Esophagus squamous epithelium (tissue), 5 donors: ENCODE measurements at regions not wholly inside any gene's neighbourhood (a gene's known extent, or its start where the extent isn't known, plus 50 kb on each side); places are given as distances from the start of the nearest gene placed in this dataset.

Source experiments
- DNase-seq: peaks from one replicate; lab custom pipeline; 2025; lab: John Stamatoyannopoulos, UW
- H3K27ac ChIP-seq, 4 donors: fragments of 200-600 bp; sonication (generic); one replicate each; pipeline ENCODE4 v1.5.1; 2016 to 2019; ENCODE audit warnings: mild to moderate bottlenecking in 1 of 4
- H3K27me3 ChIP-seq, 4 donors: fragments of 200-600 bp; sonication (generic); 1 replicate in 3 of 4; 2 replicates in 1 of 4; pipeline versions ENCODE4 v1.5.1 to v1.6.0; 2017 to 2021; ENCODE audit warnings: antibody characterized with exemption in 1 of 4
- H3K36me3 ChIP-seq, 3 donors: fragments of 200-600 bp; sonication (generic); one replicate each; pipeline ENCODE4 v1.5.1; 2016 to 2019
- H3K4me1 ChIP-seq, 3 donors: fragments of 200-600 bp; sonication (generic); one replicate each; pipeline ENCODE4 v1.5.1; 2017 to 2019
- H3K4me3 ChIP-seq, 4 donors: fragments of 200-600 bp; sonication (generic); 1 replicate in 3 of 4; 2 replicates in 1 of 4; pipeline ENCODE4 v1.5.1; 2016 to 2019; ENCODE audit warnings: mild to moderate bottlenecking in 2 of 4, moderate library complexity in 1 of 4
- H3K9me3 ChIP-seq, 3 donors: fragments of 200-600 bp; sonication (generic); one replicate each; pipeline ENCODE4 v1.5.1; 2016 to 2019
- CTCF ChIP-seq, 6 experiments: fragments of 450-650 bp in 4 of 6; fragments of 200-600 bp in 2 of 6; sonication (generic) in 2 of 6; IDR thresholded peaks; one replicate each; pipeline ENCODE4 v1.5.1; 2016 to 2019; ENCODE audit warnings: antibody characterized with exemption in 6 of 6, mild to moderate bottlenecking in 4 of 6, moderate library complexity in 4 of 6
- POLR2A ChIP-seq, 4 donors: fragments of 450-650 bp; IDR thresholded peaks; one replicate each; pipeline ENCODE4 v1.6.1; 2017; ENCODE audit warnings: antibody characterized with exemption in 4 of 4, mild to moderate bottlenecking in 4 of 4, moderate library complexity in 3 of 4
- WGBS, 2 donors: methylation state at CpG; one replicate each; pipeline ENCODE4 v1.1.5; 2018; 5-methylcytosine and 5-hydroxymethylcytosine counted together
- intact Hi-C: fragments of 100-400 bp; cut with DNase I; formaldehyde crosslinking; loops from one replicate; pipeline ENCODE4 v1.15.0; 2022
- donor health status: DM: yes; HTN: yes; CAD: no.

GRCh38 chr3:28867836-28868235 lies 413.0 kb upstream of the RBMS3 start:
- no peaks in the 10 kb centered on the region for H3K27me3 ChIP-seq
- intact Hi-C loops: no loop called here

GRCh38 chr3:28868897-28869296 lies 412.0 kb upstream of the RBMS3 start:
- intact Hi-C loops: no loop called here
- DNase-seq: no peak
- no peaks in the 10 kb centered on the region for H3K9me3 ChIP-seq
- H3K4me1 ChIP-seq: no peaks in the 10 kb centered on the region
- H3K27me3 ChIP-seq: no peaks in the 10 kb centered on the region
- WGBS, 2 donors: 53 to 59% methylated on average over 2 of the region's 2 CpGs
- no peak for TF ChIP-seq CTCF (IDR thresholded peaks at IDR 0.05)
- no peak for TF ChIP-seq POLR2A (IDR thresholded peaks at IDR 0.05)
- H3K4me3 ChIP-seq: no peak overlapping the region
- no peak overlapping the region for H3K27ac ChIP-seq
- H3K36me3 ChIP-seq: no peaks in the 10 kb centered on the region

More at GRCh38 chr3:28867836-28868235, 413.0 kb upstream of the RBMS3 start:
- H3K9me3 ChIP-seq: no peaks in the 10 kb centered on the region
- no peaks in the 10 kb centered on the region for H3K36me3 ChIP-seq
- no peaks in the 10 kb centered on the region for H3K4me1 ChIP-seq
- 27 to 61% methylated on average over 2 of the region's 2 CpGs for WGBS, 2 donors
- H3K4me3 ChIP-seq: no peak overlapping the region
- no peak for DNase-seq
- TF ChIP-seq POLR2A (IDR thresholded peaks at IDR 0.05) (no peak), CTCF (IDR thresholded peaks at IDR 0.05) (no peak)
- H3K27ac ChIP-seq: no peak overlapping the region

- Histone ChIP-seq H3K27ac (no peak overlapping the region), H3K4me1 (no peaks in the 10 kb centered on the region), H3K27me3 (no peaks in the 10 kb centered on the region), H3K4me3 (no peak overlapping the region), H3K36me3 (no peaks in the 10 kb centered on the region), H3K9me3 (no peaks in the 10 kb centered on the region)
- TF ChIP-seq POLR2A (IDR thresholded peaks at IDR 0.05) (no peak), CTCF (IDR thresholded peaks at IDR 0.05) (no peak)
- intact Hi-C loops: no loop called here
- WGBS, 2 donors: 38 to 46% methylated on average over 1 of the region's 1 CpG
- no peak for DNase-seq
Observed at GRCh38 chr3:28877912-28878311, 403.0 kb upstream of the RBMS3 start.

GRCh38 chr3:28890373-28890772 lies 390.5 kb upstream of the RBMS3 start:
- intact Hi-C loops: no loop called here
- Histone ChIP-seq H3K9me3 (no peaks in the 10 kb centered on the region), H3K27me3 (no peaks in the 10 kb centered on the region), H3K27ac (no peak overlapping the region), H3K4me1 (no peaks in the 10 kb centered on the region), H3K4me3 (no peak overlapping the region), H3K36me3 (no peaks in the 10 kb centered on the region)
- DNase-seq: no peak
- 35 to 48% methylated on average over 1 of the region's 1 CpG for WGBS, 2 donors
- no peak for TF ChIP-seq POLR2A (IDR thresholded peaks at IDR 0.05)

GRCh38 chr3:28891485-28891884 lies 389.4 kb upstream of the RBMS3 start:
- intact Hi-C loops: no loop called here

More at GRCh38 chr3:28891485-28891884, 389.4 kb upstream of the RBMS3 start:
- no peaks in the 10 kb centered on the region for H3K36me3 ChIP-seq
- H3K27ac ChIP-seq: no peak overlapping the region
- no peak for TF ChIP-seq CTCF (IDR thresholded peaks at IDR 0.05)
- TF ChIP-seq POLR2A (IDR thresholded peaks at IDR 0.05): no peak
- no peak for DNase-seq
- no peak overlapping the region for H3K4me3 ChIP-seq
- H3K9me3 ChIP-seq: no peaks in the 10 kb centered on the region
- 79 to 88% methylated on average over 4 of the region's 4 CpGs for WGBS, 2 donors
- no peaks in the 10 kb centered on the region for H3K4me1 ChIP-seq
- H3K27me3 ChIP-seq: no peaks in the 10 kb centered on the region
